Peyer's patch (tissue), 4 donors: ENCODE measurements at regions not wholly inside any gene's neighbourhood (a gene's known extent, or its start where the extent isn't known, plus 50 kb on each side); places are given as distances from the start of the nearest gene placed in this dataset.

Experiments used
- CTCF ChIP-seq, 6 experiments: fragments of 450-650 bp in 4 of 6; fragments of 200-600 bp in 2 of 6; sonication (generic) in 1 of 6; IDR thresholded peaks; one replicate each; pipeline ENCODE4 v1.5.1; 2017 to 2019; ENCODE audit warnings: antibody characterized with exemption in 6 of 6, mild to moderate bottlenecking in 3 of 6, moderate library complexity in 1 of 6
- POLR2A ChIP-seq, 2 donors: fragments of 450-650 bp; IDR thresholded peaks; one replicate each; pipeline ENCODE4 v1.5.1; 2017; ENCODE audit warnings: antibody characterized with exemption in 2 of 2, mild to moderate bottlenecking in 2 of 2, moderate library complexity in 2 of 2

- TF ChIP-seq CTCF (IDR thresholded peaks at IDR 0.05) (no peak), POLR2A (IDR thresholded peaks at IDR 0.05) (no peak)
Measured at GRCh38 chr13:82934000-82934399, 948.3 kb downstream of the SLITRK1 start.
